ENCODE measurements at regions not wholly inside any gene's neighbourhood (a gene's known extent, or its start where the extent isn't known, plus 50 kb on each side); places are given as distances from the start of the nearest gene placed in this dataset.
"Not testable (repeated sequence)": the region's sequence is repeated elsewhere in the genome, so short reads cannot be mapped to it uniquely, and the experiment has no call there.

GRCh38 chr10:47711428-47711827 is 52.0 kb downstream of the SYT15B start:
- not testable (repeated sequence) for H3K27me3 Mint-ChIP-seq (ENCODE audit: low read depth); H3K4me1 Mint-ChIP-seq (ENCODE audit: low read depth); H3K9me3 Mint-ChIP-seq (ENCODE audit: low read depth); H3K27ac Mint-ChIP-seq (ENCODE audit: unreplicated experiment); H3K4me3 Mint-ChIP-seq (ENCODE audit: unreplicated experiment); DNase-seq (ENCODE audit: low spot score); H3K36me3 Mint-ChIP-seq (ENCODE audit: low read depth)

- not testable (repeated sequence) for H3K27ac Mint-ChIP-seq (ENCODE audit: unreplicated experiment); H3K36me3 Mint-ChIP-seq (ENCODE audit: low read depth); H3K27me3 Mint-ChIP-seq (ENCODE audit: low read depth); H3K4me1 Mint-ChIP-seq (ENCODE audit: low read depth); H3K4me3 Mint-ChIP-seq (ENCODE audit: unreplicated experiment); H3K9me3 Mint-ChIP-seq (ENCODE audit: low read depth); DNase-seq (ENCODE audit: low spot score)
These were observed 52.9 kb downstream of the SYT15B start for GRCh38 chr10:47710443-47710842.

GRCh38 chr10:47705698-47706414 is 57.5 kb downstream of the SYT15B start:
- not testable (repeated sequence) for H3K27me3 Mint-ChIP-seq (ENCODE audit: low read depth); DNase-seq (ENCODE audit: low spot score); H3K9me3 Mint-ChIP-seq (ENCODE audit: low read depth); H3K36me3 Mint-ChIP-seq (ENCODE audit: low read depth); H3K4me1 Mint-ChIP-seq (ENCODE audit: low read depth)
- peak overlapping the region; percentile 73 for H3K4me3 Mint-ChIP-seq (ENCODE audit: unreplicated experiment)
- peak overlapping the region; percentile 74 for H3K27ac Mint-ChIP-seq (ENCODE audit: unreplicated experiment)

GRCh38 chr10:47701285-47701684 is 62.1 kb downstream of the SYT15B start:
- H3K4me3 Mint-ChIP-seq (ENCODE audit: unreplicated experiment); H3K36me3 Mint-ChIP-seq (ENCODE audit: low read depth); H3K9me3 Mint-ChIP-seq (ENCODE audit: low read depth); DNase-seq (ENCODE audit: low spot score); H3K27me3 Mint-ChIP-seq (ENCODE audit: low read depth): not testable (repeated sequence)
- Mint-ChIP-seq H3K4me1 (ENCODE audit: low read depth) (peaks cover 13% of the 10 kb centered on the region), H3K27ac (ENCODE audit: unreplicated experiment) (peak overlapping the region; percentile 87)

- H3K27me3 Mint-ChIP-seq (ENCODE audit: low read depth); H3K9me3 Mint-ChIP-seq (ENCODE audit: low read depth); H3K4me3 Mint-ChIP-seq (ENCODE audit: unreplicated experiment); DNase-seq (ENCODE audit: low spot score); H3K27ac Mint-ChIP-seq (ENCODE audit: unreplicated experiment); H3K36me3 Mint-ChIP-seq (ENCODE audit: low read depth): not testable (repeated sequence)
- peaks cover 19% of the 10 kb centered on the region for H3K4me1 Mint-ChIP-seq (ENCODE audit: low read depth)
These were observed 63.5 kb downstream of the SYT15B start for GRCh38 chr10:47699854-47700253.

- peaks cover 15% of the 10 kb centered on the region for H3K4me1 Mint-ChIP-seq (ENCODE audit: low read depth)
- DNase-seq (ENCODE audit: low spot score); H3K4me3 Mint-ChIP-seq (ENCODE audit: unreplicated experiment); H3K27me3 Mint-ChIP-seq (ENCODE audit: low read depth); H3K9me3 Mint-ChIP-seq (ENCODE audit: low read depth); H3K36me3 Mint-ChIP-seq (ENCODE audit: low read depth); H3K27ac Mint-ChIP-seq (ENCODE audit: unreplicated experiment): not testable (repeated sequence)
These were observed 67.2 kb downstream of the SYT15B start for GRCh38 chr10:47696170-47696569.

- H3K9me3 Mint-ChIP-seq (ENCODE audit: low read depth); H3K27ac Mint-ChIP-seq (ENCODE audit: unreplicated experiment); H3K4me3 Mint-ChIP-seq (ENCODE audit: unreplicated experiment); H3K27me3 Mint-ChIP-seq (ENCODE audit: low read depth); H3K36me3 Mint-ChIP-seq (ENCODE audit: low read depth); DNase-seq (ENCODE audit: low spot score): not testable (repeated sequence)
- peaks cover 15% of the 10 kb centered on the region for H3K4me1 Mint-ChIP-seq (ENCODE audit: low read depth)
These were observed 68.2 kb downstream of the SYT15B start for GRCh38 chr10:47695149-47695548.

- not testable (repeated sequence) for H3K9me3 Mint-ChIP-seq (ENCODE audit: low read depth); DNase-seq (ENCODE audit: low spot score); H3K4me3 Mint-ChIP-seq (ENCODE audit: unreplicated experiment); H3K4me1 Mint-ChIP-seq (ENCODE audit: low read depth); H3K27ac Mint-ChIP-seq (ENCODE audit: unreplicated experiment); H3K36me3 Mint-ChIP-seq (ENCODE audit: low read depth); H3K27me3 Mint-ChIP-seq (ENCODE audit: low read depth)
These were observed 73.1 kb downstream of the SYT15B start for GRCh38 chr10:47690304-47690703.

GRCh38 chr10:47683826-47684475 is 79.4 kb downstream of the SYT15B start:
- not testable (repeated sequence) for H3K27ac Mint-ChIP-seq (ENCODE audit: unreplicated experiment); H3K27me3 Mint-ChIP-seq (ENCODE audit: low read depth); H3K36me3 Mint-ChIP-seq (ENCODE audit: low read depth); H3K9me3 Mint-ChIP-seq (ENCODE audit: low read depth); H3K4me1 Mint-ChIP-seq (ENCODE audit: low read depth); H3K4me3 Mint-ChIP-seq (ENCODE audit: unreplicated experiment); DNase-seq (ENCODE audit: low spot score)

GRCh38 chr10:47681638-47681990 is 81.8 kb downstream of the SYT15B start:
- H3K27ac Mint-ChIP-seq (ENCODE audit: unreplicated experiment); H3K4me3 Mint-ChIP-seq (ENCODE audit: unreplicated experiment); DNase-seq (ENCODE audit: low spot score); H3K9me3 Mint-ChIP-seq (ENCODE audit: low read depth); H3K4me1 Mint-ChIP-seq (ENCODE audit: low read depth); H3K36me3 Mint-ChIP-seq (ENCODE audit: low read depth); H3K27me3 Mint-ChIP-seq (ENCODE audit: low read depth): not testable (repeated sequence)

GRCh38 chr10:47680848-47681637 is 82.3 kb downstream of the SYT15B start:
- H3K36me3 Mint-ChIP-seq (ENCODE audit: low read depth); H3K27me3 Mint-ChIP-seq (ENCODE audit: low read depth); DNase-seq (ENCODE audit: low spot score); H3K27ac Mint-ChIP-seq (ENCODE audit: unreplicated experiment); H3K9me3 Mint-ChIP-seq (ENCODE audit: low read depth); H3K4me3 Mint-ChIP-seq (ENCODE audit: unreplicated experiment); H3K4me1 Mint-ChIP-seq (ENCODE audit: low read depth): not testable (repeated sequence)

GRCh38 chr10:47676102-47676501 is 87.3 kb downstream of the SYT15B start:
- H3K4me1 Mint-ChIP-seq (ENCODE audit: low read depth); H3K4me3 Mint-ChIP-seq (ENCODE audit: unreplicated experiment); H3K36me3 Mint-ChIP-seq (ENCODE audit: low read depth); H3K27ac Mint-ChIP-seq (ENCODE audit: unreplicated experiment); DNase-seq (ENCODE audit: low spot score); H3K27me3 Mint-ChIP-seq (ENCODE audit: low read depth); H3K9me3 Mint-ChIP-seq (ENCODE audit: low read depth): not testable (repeated sequence)

GRCh38 chr10:47675577-47675976 is 87.8 kb downstream of the SYT15B start:
- not testable (repeated sequence) for H3K4me3 Mint-ChIP-seq (ENCODE audit: unreplicated experiment); H3K9me3 Mint-ChIP-seq (ENCODE audit: low read depth); DNase-seq (ENCODE audit: low spot score); H3K36me3 Mint-ChIP-seq (ENCODE audit: low read depth); H3K27ac Mint-ChIP-seq (ENCODE audit: unreplicated experiment); H3K27me3 Mint-ChIP-seq (ENCODE audit: low read depth); H3K4me1 Mint-ChIP-seq (ENCODE audit: low read depth)
